ENCODE measurements at regions not wholly inside any gene's neighbourhood (a gene's known extent, or its start where the extent isn't known, plus 50 kb on each side); places are given as distances from the start of the nearest gene placed in this dataset.
"Not testable (repeated sequence)": the region's sequence is repeated elsewhere in the genome, so short reads cannot be mapped to it uniquely, and the experiment has no call there.

GRCh38 chr13:83086948-83087347 is 795.3 kb downstream of the SLITRK1 start:
- no peak overlapping the region for H2AFZ ChIP-seq (ENCODE audit: low read depth)
- no peak for TF ChIP-seq CTCF (conservative IDR thresholded peaks at IDR 0.05; ENCODE audit: low read depth, low read length)
- no peaks in the 10 kb centered on the region for H3K36me3 ChIP-seq (ENCODE audit: insufficient read depth)
- no peak overlapping the region for H3K9ac ChIP-seq
- no peaks in the 10 kb centered on the region for H3K27me3 ChIP-seq (ENCODE audit: insufficient read depth, low read depth)
- no peaks in the 10 kb centered on the region for H4K20me1 ChIP-seq (ENCODE audit: insufficient read depth)
- H3K79me2 ChIP-seq (ENCODE audit: insufficient read depth, low read depth) = no peaks in the 10 kb centered on the region
- H3K4me2 ChIP-seq = no peak overlapping the region
- H3K4me1 ChIP-seq (ENCODE audit: low read depth, poor library complexity, severe bottlenecking) = no peaks in the 10 kb centered on the region
- no peak overlapping the region for H3K27ac ChIP-seq
- no peak overlapping the region for H3K4me3 ChIP-seq (IDR thresholded peaks at IDR 0.05; ENCODE audit: insufficient read depth, low read depth, low read length)

GRCh38 chr13:83086088-83086487 is 796.2 kb downstream of the SLITRK1 start:
- Histone ChIP-seq H3K4me3 (IDR thresholded peaks at IDR 0.05; ENCODE audit: insufficient read depth, low read depth, low read length) (no peak overlapping the region), H3K27me3 (ENCODE audit: insufficient read depth, low read depth) (no peaks in the 10 kb centered on the region), H4K20me1 (ENCODE audit: insufficient read depth) (no peaks in the 10 kb centered on the region), H3K36me3 (ENCODE audit: insufficient read depth) (no peaks in the 10 kb centered on the region), H3K4me2 (no peak overlapping the region), H3K27ac (no peak overlapping the region), H3K79me2 (ENCODE audit: insufficient read depth, low read depth) (no peaks in the 10 kb centered on the region), H2AFZ (ENCODE audit: low read depth) (no peak overlapping the region), H3K4me1 (ENCODE audit: low read depth, poor library complexity, severe bottlenecking) (no peaks in the 10 kb centered on the region), H3K9ac (no peak overlapping the region)
- TF ChIP-seq CTCF (conservative IDR thresholded peaks at IDR 0.05; ENCODE audit: low read depth, low read length) = no peak

DNA sequence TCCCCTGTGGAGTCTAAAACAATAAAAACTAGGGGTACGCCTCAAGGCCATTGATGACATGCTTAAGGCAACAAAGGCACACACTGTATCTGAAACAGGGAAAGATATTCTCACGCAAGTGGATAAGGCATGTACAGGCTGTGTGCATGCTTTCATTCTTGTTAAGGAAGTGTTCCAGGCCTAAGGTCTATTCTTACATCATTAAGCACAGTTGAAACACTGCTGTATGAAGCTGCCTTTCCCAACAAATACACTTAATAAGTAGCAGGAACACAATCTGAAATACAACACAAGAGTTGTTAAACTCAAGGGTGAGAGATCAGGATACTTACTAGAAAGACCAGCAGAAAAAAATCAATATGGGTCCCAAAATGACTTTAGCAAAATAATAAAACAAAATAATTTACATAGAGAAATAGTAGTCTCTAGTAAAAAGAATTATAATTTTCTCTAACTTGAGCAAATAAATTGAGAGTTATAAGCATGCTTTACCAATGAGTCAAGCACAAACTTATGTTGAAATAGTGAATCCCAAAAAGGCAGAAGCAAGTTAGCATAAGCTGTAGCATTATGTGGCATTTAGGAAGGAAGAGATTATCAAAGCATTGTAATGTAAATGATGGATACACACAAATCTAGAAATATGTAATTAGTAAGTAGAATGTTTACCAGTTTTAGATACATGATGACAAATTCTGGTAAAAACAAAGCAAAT is 796.9 kb downstream of the SLITRK1 start:
- no peak overlapping the region for H3K9ac ChIP-seq
- H4K20me1 ChIP-seq (ENCODE audit: insufficient read depth) = no peaks in the 10 kb centered on the region
- no peak overlapping the region for H3K4me2 ChIP-seq
- H2AFZ ChIP-seq (ENCODE audit: low read depth) = no peak overlapping the region
- H3K27me3 ChIP-seq (ENCODE audit: insufficient read depth, low read depth) = no peaks in the 10 kb centered on the region
- no peak for TF ChIP-seq CTCF (conservative IDR thresholded peaks at IDR 0.05; ENCODE audit: low read depth, low read length)
- H3K79me2 ChIP-seq (ENCODE audit: insufficient read depth, low read depth) = no peaks in the 10 kb centered on the region
- H3K4me3 ChIP-seq (IDR thresholded peaks at IDR 0.05; ENCODE audit: insufficient read depth, low read depth, low read length) = no peak overlapping the region
- H3K27ac ChIP-seq = no peak overlapping the region
- H3K4me1 ChIP-seq (ENCODE audit: low read depth, poor library complexity, severe bottlenecking) = no peaks in the 10 kb centered on the region
- no peaks in the 10 kb centered on the region for H3K36me3 ChIP-seq (ENCODE audit: insufficient read depth)

DNA sequence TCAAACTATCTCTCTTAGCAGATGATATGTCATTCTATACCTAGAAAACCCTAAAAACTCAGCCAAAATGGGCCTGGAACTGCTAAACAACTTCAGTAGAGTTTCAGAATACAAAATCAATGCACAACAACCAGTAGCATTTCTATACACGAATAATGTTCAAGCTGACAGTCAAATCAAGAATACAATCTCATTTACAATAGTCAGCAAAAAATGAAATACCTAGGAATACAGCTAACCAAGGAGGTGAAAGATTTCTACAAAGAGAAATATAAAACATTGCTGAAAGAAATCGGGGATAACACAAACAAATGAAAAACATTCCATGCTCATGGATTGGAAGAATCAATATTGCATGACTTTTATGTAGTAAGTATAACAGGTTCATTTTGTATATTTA is 804.8 kb downstream of the SLITRK1 start:
- H3K9ac ChIP-seq = no peak overlapping the region
- H3K27ac ChIP-seq = no peak overlapping the region
- no peak overlapping the region for H3K4me2 ChIP-seq
- no peaks in the 10 kb centered on the region for H3K27me3 ChIP-seq (ENCODE audit: insufficient read depth, low read depth)
- H3K4me3 ChIP-seq (IDR thresholded peaks at IDR 0.05; ENCODE audit: insufficient read depth, low read depth, low read length) = no peak overlapping the region
- no peak overlapping the region for H2AFZ ChIP-seq (ENCODE audit: low read depth)
- H4K20me1 ChIP-seq (ENCODE audit: insufficient read depth) = no peaks in the 10 kb centered on the region
- H3K36me3 ChIP-seq (ENCODE audit: insufficient read depth) = no peaks in the 10 kb centered on the region
- no peaks in the 10 kb centered on the region for H3K79me2 ChIP-seq (ENCODE audit: insufficient read depth, low read depth)
- no peak for TF ChIP-seq CTCF (conservative IDR thresholded peaks at IDR 0.05; ENCODE audit: low read depth, low read length)
- no peaks in the 10 kb centered on the region for H3K4me1 ChIP-seq (ENCODE audit: low read depth, poor library complexity, severe bottlenecking)

DNA sequence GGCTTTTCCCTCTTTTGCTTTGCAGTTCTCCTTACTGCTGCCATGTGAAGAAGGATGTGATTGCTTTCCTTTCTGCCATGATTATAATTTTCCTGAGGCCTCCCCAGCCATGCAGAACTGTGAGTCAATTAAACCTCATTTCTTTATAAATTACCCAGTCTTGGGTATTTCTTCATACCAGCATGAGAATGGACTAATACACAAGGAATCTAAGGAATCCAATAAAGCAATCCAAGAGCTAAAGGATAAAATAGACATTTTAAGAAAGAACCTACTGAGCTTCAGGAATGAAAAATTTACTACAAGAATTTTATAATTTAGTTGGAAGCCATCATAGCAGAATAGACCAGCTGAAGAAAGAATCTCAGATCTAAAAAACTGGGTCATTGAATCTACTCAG is 808.3 kb downstream of the SLITRK1 start:
- H3K4me1 ChIP-seq (ENCODE audit: low read depth, poor library complexity, severe bottlenecking); H2AFZ ChIP-seq (ENCODE audit: low read depth); H3K27ac ChIP-seq; H3K4me2 ChIP-seq; H3K27me3 ChIP-seq (ENCODE audit: insufficient read depth, low read depth); H4K20me1 ChIP-seq (ENCODE audit: insufficient read depth); H3K36me3 ChIP-seq (ENCODE audit: insufficient read depth); H3K79me2 ChIP-seq (ENCODE audit: insufficient read depth, low read depth); H3K9ac ChIP-seq; H3K4me3 ChIP-seq (IDR thresholded peaks at IDR 0.05; ENCODE audit: insufficient read depth, low read depth, low read length): not testable (repeated sequence)

All from KMS-11 (cell line).